ENCODE measurements at regions not wholly inside any gene's neighbourhood (a gene's known extent, or its start where the extent isn't known, plus 50 kb on each side); places are given as distances from the start of the nearest gene placed in this dataset.

DNA sequence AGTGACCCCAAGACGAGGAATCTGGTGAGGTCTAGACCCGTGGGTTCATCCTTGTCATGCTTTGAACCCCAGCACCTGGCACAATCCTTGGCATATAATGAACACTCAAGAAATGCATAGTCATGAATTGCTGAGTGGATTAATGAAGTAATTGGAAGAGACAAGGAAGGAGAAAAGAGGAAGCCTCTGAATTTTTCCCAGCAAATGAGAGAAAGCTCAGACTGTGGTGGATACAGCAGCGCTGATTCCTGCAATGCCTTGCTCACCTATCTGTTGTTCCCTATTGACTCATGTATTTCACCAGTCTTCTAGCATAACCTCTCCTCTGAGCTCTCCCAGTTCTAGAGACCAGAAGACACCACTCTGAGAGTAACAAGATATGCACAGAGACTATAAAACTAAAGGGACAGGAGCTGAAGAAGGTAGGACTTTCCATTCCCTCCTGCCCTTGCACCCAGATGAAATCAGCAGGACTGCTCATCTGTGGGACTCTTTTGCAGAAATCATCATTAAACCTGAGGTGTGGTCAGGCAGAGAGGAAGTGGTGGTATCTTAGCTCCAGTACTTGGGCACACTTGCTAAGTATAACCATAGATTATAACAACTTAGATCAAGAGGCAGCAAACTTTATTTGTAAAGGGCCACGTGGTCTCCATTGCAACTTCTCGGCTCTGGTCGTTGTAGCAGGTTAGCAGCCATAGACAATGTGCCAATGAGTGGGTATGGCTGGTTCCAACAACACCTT lies 102.8 kb downstream of the MAF start:
- no peak for DNase-seq

DNA sequence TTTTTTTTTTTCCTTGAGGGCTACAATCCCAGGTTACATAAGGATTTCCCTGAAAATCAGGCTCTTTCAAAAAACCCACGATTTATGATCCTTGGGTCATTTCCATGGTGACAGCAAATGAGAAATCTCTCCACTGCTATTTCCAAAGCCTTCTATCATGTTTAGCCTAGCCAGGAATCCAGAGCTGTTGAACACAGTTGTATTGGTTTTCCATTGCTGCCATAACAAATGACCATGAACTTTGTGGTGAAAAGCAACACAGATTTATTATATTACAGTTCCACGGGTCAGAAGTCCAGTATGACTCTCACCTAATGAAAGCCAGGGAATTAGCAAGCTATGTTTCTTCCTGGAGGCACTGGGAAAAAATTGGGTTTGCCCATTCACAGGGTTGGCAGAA lies 106.6 kb downstream of the MAF start:
- no peak for DNase-seq

- DNase-seq: no peak
Observed at GRCh38 chr16:79492036-79492435, 108.5 kb downstream of the MAF start.

DNA sequence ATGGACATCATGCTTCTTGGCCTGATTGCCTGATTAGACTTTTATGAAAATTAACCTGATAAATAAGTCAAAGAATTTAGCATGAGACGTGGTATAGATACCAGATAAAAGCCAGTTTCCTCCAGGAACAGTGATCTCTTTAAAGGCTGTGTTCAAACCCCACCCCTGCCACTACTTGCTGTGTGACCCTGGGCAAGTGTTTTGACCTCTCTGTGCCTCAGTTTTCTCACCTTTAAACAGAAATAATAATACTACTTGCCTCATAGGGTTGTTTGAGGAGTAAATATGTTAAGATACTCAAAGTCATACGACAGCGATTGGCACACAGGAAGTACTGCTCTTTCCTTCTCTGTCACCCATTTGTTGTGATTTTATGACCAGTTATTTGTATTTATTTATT lies 115.5 kb downstream of the MAF start:
- no peak for DNase-seq

GRCh38 chr16:79484237-79484636 lies 116.3 kb downstream of the MAF start:
- DNase-seq: no peak

- DNase-seq: no peak
Observed at GRCh38 chr16:79483336-79483735, 117.2 kb downstream of the MAF start.

DNA sequence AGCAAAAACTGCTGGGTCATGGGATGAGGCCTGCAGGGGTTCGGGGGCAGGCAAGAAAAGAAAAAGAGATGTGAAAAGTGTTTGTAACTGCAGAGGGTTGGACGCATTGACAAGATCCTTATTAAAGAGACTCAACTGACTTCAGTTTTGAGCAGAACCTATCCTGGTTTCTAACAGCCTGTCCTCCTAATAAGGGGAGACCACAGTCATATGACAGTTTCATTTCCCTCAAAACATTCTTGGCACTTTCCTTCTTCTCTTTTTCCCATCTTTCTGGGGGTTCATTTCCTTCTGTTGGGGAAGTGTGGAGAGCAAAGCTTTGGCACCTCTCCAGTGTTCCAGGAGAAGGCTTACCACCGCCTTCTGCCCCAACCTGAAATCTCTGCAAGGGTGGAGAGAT lies 118.5 kb downstream of the MAF start:
- DNase-seq: no peak

DNA sequence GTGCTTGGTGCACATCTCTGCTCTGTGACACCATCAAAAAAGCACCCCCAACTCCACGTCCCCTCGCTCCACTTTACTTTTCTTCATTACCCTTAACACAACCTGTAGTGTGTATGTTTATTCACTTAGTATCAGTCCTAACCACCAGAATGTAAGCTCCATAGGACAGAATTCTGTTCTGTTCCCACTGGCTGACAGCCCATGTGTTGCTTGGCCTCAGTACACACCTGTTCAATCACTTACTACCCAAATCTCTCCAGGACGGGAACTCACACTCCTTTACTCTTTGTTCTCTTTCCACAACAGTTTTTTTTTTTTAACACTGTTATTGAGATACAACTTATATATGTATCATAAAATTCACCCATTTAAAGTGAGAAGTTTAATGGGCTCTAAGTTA lies 119.6 kb downstream of the MAF start:
- no peak for DNase-seq

DNA sequence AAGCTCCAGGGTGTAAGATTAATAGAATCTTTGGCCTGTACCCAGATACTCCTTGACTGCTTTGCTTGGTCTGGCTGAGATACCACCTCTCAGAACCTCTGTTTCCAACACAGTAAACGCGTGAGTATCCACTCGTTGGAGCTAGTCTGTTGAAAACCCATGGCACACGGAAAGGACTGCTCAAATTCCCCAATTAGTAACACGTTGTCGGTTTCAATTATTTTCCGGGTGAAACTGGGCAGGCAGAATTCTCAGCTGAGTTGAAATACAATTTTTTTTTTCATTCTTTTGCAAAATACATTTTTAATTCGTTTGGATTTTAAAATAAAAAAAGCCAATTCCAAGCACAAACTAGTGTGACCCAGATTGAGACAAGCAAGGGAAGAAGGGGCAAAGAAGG lies 120.5 kb downstream of the MAF start:
- DNase-seq: no peak

DNA sequence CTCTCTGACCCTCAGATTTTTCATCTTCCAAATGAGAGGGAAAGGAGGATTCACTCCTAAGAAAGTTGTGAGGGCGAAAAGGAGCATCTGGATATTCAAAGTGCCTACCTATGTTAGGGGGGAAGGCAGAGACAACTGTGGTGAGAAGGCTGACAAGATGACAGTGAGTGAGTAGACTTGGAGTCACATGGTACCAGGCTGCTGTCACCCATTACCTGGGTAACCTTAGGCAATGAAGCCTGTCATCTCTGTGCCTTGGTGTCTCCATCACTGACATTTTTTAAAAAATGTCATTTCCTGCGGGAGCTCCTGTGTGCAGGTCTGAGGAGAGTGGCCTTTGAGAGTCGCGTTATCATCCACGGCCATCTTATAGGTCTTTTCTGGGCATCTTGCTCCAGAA lies 124.0 kb downstream of the MAF start:
- no peak for DNase-seq

- no peak for DNase-seq
Observed at GRCh38 chr16:79475841-79476240, 124.7 kb downstream of the MAF start.

DNA sequence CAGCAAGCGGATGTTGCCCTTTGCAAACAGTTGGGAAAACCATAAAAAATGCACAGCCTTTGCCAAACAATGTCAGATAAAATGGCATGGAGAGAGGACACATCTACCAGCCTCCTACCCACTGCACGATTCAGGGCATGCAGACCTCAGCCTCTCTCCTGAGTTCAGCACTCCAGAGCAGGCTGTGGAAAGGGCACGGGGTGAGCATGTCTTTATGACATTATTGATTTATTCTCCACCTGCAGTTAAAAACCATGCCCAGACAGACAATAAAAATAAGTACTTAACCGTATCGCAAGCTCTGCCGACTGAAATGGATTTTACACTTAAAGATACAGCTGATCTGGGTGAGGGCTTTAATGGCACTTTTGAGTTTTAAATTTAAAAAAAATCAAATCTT lies 127.1 kb downstream of the MAF start:
- no peak for DNase-seq

- DNase-seq: no peak
Observed at GRCh38 chr16:79472426-79472825, 128.1 kb downstream of the MAF start.

DNA sequence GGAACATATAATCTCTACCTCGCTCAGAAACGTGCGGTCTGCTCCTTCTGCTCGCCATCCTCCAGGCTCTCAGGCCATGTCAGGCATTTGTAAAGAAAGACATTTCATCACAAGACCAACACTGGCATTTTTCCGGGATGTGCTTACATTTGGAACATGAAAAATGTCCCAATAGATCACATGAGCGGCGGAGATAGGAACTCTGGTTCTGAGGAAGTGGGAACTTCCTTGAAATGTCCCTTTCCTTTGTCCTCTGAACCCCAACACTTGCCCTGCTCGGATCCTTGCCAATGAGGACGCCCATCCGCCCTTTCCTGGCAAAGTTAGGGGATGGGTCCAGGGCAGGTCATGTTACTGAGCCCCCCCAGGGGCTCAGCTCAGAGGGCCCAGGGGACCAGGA lies 130.5 kb downstream of the MAF start:
- no peak for DNase-seq

- no peak for DNase-seq
Observed at GRCh38 chr16:79468631-79469030, 131.9 kb downstream of the MAF start.

DNA sequence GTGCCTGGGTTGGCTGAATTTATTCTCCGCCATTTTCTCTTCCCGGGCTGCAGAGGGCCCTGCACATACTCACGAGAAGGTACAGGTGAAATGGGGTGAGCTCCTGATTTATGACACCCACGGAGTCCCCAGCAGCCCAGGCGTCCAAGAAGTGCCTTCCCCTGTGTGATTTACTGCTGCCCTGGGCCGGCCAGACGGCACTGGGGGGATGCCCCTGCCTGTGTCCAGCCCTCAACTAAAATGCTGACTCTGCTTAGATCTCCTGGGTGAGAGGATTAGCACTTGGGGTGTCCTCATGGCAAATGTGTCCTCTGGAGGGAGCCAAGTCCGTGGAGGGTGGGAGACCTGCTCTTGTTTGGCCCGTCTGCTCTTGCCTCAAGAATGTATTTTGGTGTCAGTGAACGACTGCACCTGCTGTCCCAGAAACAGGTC lies 132.4 kb downstream of the MAF start:
- no peak for DNase-seq

DNA sequence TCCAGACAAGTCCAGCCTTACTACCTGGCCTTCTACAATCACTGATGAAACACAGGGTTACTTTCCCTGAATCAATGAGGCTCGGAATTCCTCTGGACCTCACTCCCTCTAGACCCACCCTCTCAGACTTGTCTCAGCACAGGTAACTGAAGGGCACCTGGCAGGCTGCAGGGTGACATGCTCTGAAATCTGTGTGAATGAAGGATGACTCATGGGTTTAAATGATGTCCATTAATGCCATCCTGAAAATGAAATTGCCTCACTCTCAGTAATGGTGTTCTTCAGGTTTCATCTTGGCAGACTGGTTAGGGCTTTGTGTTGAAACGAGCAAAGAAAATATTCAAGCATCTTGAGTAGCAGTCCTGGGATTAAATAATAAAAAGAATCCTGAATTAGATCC lies 134.4 kb downstream of the MAF start:
- DNase-seq: no peak

DNA sequence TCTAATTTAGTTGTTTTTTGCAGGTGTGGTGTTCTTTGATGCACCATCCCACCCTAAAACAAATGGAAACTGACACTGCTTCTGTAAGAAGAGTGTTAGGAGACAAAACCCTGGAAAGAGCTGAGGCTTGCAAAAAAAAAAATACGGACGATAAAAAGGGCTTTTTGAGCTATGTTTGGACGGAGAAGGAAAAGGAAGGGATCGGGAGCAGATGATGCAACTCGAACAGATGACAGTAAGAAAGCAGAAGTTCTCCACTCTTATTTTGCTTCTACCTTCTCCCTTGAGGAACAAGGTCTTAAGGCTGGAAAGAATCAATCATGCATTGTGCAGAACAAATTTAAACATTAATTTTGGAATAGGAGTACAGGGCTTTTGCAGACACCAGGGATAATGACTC lies 136.7 kb downstream of the MAF start:
- no peak for DNase-seq

- no peak for DNase-seq
Observed at GRCh38 chr16:79456036-79456435, 144.5 kb downstream of the MAF start.

DNA sequence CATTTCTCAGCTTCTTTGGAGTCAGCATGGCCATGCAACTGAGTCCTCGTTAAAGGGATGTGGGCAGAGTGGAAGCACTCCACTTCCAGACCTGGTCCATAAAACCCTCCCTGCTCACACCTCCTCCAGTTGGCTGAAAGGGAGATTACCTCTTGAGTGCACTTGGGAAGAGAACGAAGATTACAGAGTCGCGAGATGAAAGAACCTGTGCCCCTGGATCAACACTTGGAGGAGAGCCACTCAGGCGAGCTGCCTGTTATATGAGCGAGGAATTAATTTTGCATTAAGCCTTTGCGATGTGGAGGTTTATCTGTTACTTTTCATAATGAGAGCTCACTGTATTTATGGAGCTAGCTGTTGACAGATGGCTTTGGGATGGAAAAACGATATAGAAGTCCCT lies 147.9 kb downstream of the MAF start:
- DNase-seq: no peak

GRCh38 chr16:79451196-79451816 lies 149.2 kb downstream of the MAF start:
- no peak for DNase-seq

DNA sequence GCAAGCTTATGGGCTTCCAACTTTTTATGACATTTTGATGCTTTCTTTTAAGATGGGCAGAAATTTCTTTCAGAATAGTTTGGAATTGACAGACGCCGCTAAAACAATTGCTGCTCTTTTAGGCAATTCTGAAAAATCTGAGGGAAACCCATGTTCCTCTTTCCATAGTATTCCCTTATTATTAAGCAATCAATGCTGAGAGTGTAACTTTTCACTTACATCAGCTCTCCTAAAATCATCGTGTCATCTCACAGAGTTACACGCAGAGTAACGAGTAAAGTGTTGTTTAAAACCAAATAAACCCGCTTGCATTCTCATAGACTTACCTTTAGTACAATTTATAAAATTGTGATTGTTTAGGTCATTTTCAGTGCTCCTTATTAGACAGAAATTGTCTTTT lies 150.6 kb downstream of the MAF start:
- DNase-seq: no peak

DNA sequence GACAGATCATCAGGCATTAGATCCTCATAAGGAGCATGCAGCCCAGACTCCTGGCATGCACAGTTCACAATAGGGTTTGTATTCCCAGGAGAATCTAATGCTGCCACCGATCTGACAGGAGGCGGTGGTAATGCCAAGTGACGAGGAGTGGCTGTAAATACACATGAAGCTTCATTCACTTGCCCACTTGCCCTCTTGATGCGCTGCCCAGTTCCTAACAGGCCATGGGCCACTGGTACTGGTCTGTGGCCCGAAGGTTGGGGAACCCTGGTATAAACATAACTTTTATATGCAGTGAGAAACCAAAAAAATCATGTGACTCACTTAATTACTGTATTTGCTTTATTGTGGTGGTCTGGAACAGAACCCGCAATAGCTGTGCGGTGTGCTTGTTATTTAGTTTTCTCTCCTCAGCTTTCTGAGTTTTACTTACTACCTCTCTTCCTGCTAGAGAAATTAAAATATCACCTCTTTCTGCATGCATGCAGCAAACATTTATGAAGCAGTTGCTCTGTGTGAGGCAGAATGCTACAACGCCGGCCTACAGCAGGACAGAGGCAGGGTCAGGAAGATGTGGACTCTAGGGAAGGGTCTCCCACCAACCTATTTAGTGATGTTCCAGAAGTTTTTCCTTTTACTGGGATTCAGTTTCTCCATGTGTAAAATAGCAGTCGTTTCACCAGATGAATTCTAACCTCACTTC lies 151.3 kb downstream of the MAF start:
- DNase-seq: no peak

DNA sequence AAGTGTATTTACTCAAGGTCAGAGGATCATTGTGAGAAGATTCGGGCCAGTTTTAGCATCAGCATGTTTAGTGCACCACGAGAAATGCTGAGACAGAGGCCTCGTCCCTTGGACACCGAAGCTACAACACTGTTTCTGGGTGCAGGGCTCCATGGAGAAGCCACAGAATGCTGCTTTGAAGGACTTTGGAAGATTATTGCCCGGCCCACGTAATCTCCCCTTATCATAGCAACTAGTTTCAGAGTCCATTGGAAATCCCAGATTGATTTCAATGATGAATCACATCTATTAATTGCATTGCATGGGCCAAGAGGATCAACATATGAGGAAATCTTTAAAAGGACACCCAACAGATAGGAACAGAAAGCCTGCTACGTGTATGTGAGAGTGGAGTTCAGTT lies 156.0 kb downstream of the MAF start:
- DNase-seq: no peak

Data from CD4-positive, alpha-beta T cell treated with Interleukin-6 for 4 hours (primary cell).